GM23248 (cell line): ENCODE measurements at regions not wholly inside any gene's neighbourhood (a gene's known extent, or its start where the extent isn't known, plus 50 kb on each side); places are given as distances from the start of the nearest gene placed in this dataset.
"Not testable (repeated sequence)": the region's sequence is repeated elsewhere in the genome, so short reads cannot be mapped to it uniquely, and the experiment has no call there.

ENCODE experiments used
- DNase-seq: peaks from one replicate; pipeline ENCODE4 v3.0.0-alpha.2; 2015
- H2AFZ ChIP-seq: fragments of 200-600 bp; sonication (generic); 2 replicates; pipeline ENCODE4 v1.6.1; 2016; ENCODE audit warnings: antibody characterized with exemption
- H3F3A ChIP-seq: fragments of 200-600 bp; sonication (generic); 2 replicates; pipeline ENCODE4 v1.6.1; 2016; ENCODE audit warnings: mild to moderate bottlenecking, antibody characterized with exemption, mixed run types; ENCODE audit not compliant: insufficient read depth
- H3K27ac ChIP-seq: fragments of 200-600 bp; sonication (generic); 2 replicates; pipeline ENCODE4 v1.5.1; 2016; ENCODE audit warnings: mild to moderate bottlenecking
- H3K27me3 ChIP-seq: fragments of 200-600 bp; sonication (generic); replicated peaks from 2 replicates; pipeline ENCODE4 v1.6.1; 2016; ENCODE audit warnings: mild to moderate bottlenecking; ENCODE audit not compliant: insufficient read depth
- H3K36me3 ChIP-seq: fragments of 200-600 bp; sonication (generic); 2 replicates; pipeline ENCODE4 v1.6.1; 2016; ENCODE audit warnings: low read depth, mild to moderate bottlenecking
- H3K4me1 ChIP-seq: fragments of 200-600 bp; sonication (generic); 2 replicates; pipeline ENCODE4 v1.6.1; 2016; ENCODE audit warnings: mild to moderate bottlenecking; ENCODE audit not compliant: insufficient read depth
- H3K4me2 ChIP-seq: fragments of 200-600 bp; sonication (generic); one replicate; pipeline ENCODE4 v1.6.1; 2016; ENCODE audit warnings: mild to moderate bottlenecking; ENCODE audit not compliant: unreplicated experiment
- H3K4me3 ChIP-seq: fragments of 200-600 bp; sonication (generic); 2 replicates; pipeline ENCODE4 v1.5.1; 2016; ENCODE audit warnings: mild to moderate bottlenecking
- H3K79me2 ChIP-seq: fragments of 200-600 bp; sonication (generic); 2 replicates; pipeline ENCODE4 v1.6.1; 2016; ENCODE audit warnings: mild to moderate bottlenecking; ENCODE audit not compliant: insufficient read depth
- H3K9ac ChIP-seq: fragments of 200-600 bp; sonication (generic); 2 replicates; pipeline ENCODE4 v1.6.1; 2016; ENCODE audit warnings: mild to moderate bottlenecking
- H3K9me2 ChIP-seq: fragments of 200-600 bp; sonication (generic); 2 replicates; pipeline ENCODE4 v1.6.1; 2016; ENCODE audit warnings: mixed run types, mild to moderate bottlenecking, moderate library complexity; ENCODE audit not compliant: insufficient read depth
- H3K9me3 ChIP-seq: fragments of 200-600 bp; sonication (generic); one replicate; pipeline ENCODE4 v1.6.1; 2017; ENCODE audit warnings: low read depth
- H4K20me1 ChIP-seq: fragments of 200-600 bp; sonication (generic); 2 replicates; pipeline ENCODE4 v1.6.0; 2016; ENCODE audit not compliant: insufficient read depth
- EZH2 ChIP-seq: fragments of 200-600 bp; sonication (generic); IDR thresholded peaks from 2 replicates; pipeline ENCODE4 v1.6.1; 2018; ENCODE audit warnings: antibody characterized with exemption, mild to moderate bottlenecking; ENCODE audit not compliant: insufficient read depth, poor library complexity, severe bottlenecking
- EZH2phosphoT487 ChIP-seq: fragments of 200-600 bp; sonication (generic); IDR thresholded peaks from 2 replicates; pipeline ENCODE4 v1.6.1; 2018; ENCODE audit warnings: antibody characterized with exemption, moderate library complexity, mild to moderate bottlenecking, low read depth; ENCODE audit not compliant: insufficient read depth
- WGBS, 2 experiments: methylation state at CpG; one replicate each; pipeline ENCODE4 v1.1.6; 2015 to 2017; ENCODE audit warnings: low lambda C conversion rate in 2 of 2, low coverage in 1 of 2; ENCODE audit errors: missing lambda C conversion rate in 2 of 2; 5-methylcytosine and 5-hydroxymethylcytosine counted together
- in situ Hi-C: fragments of 300-500 bp; cut with MboI; formaldehyde crosslinking; loops from 2 replicates; pipeline ENCODE4 v1.15.0; 2020

DNA sequence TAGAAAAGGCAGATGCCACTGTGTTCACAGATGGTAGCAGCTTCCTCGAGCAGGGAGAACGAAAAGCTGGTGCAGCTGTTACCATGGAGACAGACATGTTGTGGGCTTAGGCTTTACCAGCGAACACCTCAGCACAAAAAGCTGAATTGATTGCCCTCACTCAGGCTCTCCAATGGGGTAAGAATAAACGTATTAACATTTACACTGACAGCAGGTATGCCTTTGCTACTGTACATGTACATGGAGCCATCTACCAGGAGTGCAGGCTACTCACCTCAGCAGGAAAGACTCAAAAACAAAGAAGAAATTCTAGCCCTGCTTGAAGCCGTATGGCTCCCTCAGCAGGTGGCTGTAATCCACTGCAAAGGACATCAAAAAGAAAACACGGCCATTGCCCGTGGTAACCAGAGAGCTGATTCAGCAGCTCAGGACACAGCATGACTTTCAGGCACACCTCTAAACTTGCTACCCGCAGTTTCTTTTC lies 197.7 kb downstream of the ZNF737 start:
- Histone ChIP-seq H3F3A (no peaks in the 10 kb centered on the region), H3K9me2 (no peaks in the 10 kb centered on the region), H3K4me2 (no peak overlapping the region), H2AFZ (no peak overlapping the region), H3K9me3 (no peaks in the 10 kb centered on the region), H4K20me1 (no peaks in the 10 kb centered on the region), H3K4me1 (no peaks in the 10 kb centered on the region), H3K27ac (no peak overlapping the region), H3K79me2 (no peaks in the 10 kb centered on the region), H3K9ac (no peak overlapping the region), H3K27me3 (no peaks in the 10 kb centered on the region), H3K4me3 (no peak overlapping the region), H3K36me3 (no peaks in the 10 kb centered on the region)
- in situ Hi-C loops, result no loop called here
- no peak for TF ChIP-seq EZH2phosphoT487
- TF ChIP-seq EZH2, result no peak
- no peak for DNase-seq
- 21 to 25% methylated on average over 8 of the region's 8 CpGs for WGBS, 2 experiments

DNA sequence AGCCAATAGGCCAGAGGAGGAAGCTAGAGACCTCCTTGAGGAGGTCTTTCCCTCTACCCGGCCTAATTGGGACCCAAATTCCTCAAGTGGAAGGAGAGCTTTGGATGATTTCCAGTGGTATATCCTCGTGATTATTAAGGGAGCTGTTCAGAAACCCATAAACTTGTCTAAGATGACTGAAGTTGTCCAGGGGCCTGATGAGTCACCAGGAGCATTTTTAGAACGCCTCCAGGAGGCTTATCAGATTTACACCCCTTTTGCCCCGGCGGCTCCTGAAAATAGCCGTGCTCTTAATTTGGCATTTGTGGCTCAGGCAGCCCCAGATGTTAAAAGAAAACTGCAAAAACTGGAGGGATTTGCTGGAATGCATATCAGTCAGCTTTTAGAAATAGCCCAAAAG lies 198.1 kb downstream of the ZNF486 start:
- H3K4me2 ChIP-seq, result no peak overlapping the region
- 34 to 44% methylated on average over 6 of the region's 6 CpGs for WGBS, 2 experiments
- no peaks in the 10 kb centered on the region for H3K9me2 ChIP-seq

DNA sequence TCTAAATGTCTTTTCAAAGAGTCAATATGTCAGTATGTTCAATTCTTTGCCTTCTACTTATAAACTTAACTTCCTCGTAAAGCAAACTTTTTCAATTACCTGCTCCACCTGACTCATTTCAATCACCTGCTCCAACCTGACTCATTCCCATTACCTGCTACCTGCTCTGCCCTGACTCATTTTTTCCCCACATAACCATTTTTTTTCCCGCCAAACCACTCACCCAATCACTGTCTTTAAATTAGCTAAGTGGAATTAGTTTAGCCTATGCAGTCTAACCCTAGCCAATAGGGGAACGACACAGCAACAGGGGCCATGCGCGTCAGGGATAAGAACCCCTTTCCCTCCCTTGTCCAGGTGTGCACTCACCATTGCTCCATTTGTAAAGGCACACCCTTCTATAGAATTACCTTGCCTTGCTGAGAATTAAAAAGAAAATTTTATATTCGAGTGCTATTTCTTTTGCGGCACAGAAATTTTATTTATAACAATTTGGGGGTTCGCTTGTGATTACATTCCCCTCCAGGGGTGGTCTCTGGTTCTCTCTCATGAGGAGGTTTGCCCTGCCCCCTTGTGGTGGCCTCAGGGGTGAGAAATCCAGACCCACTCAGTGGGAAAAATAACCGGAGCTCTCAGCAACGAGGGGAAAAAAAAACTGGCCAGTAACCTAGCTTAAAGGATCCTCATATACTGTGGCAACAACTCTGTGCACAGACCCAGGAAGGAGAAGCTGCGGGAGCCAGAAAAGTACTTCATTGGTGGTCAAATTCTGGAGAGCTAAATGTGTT lies 193.1 kb downstream of the ZNF486 start:
- Histone ChIP-seq H3K4me2 (no peak overlapping the region), H2AFZ (no peak overlapping the region), H3K9me3 (no peaks in the 10 kb centered on the region), H3K36me3 (no peaks in the 10 kb centered on the region), H3K4me1 (no peaks in the 10 kb centered on the region), H3K27me3 (no peaks in the 10 kb centered on the region), H3K27ac (no peak overlapping the region), H3K9ac (no peak overlapping the region), H3F3A (no peaks in the 10 kb centered on the region), H4K20me1 (no peaks in the 10 kb centered on the region), H3K9me2 (no peaks in the 10 kb centered on the region), H3K4me3 (no peak overlapping the region), H3K79me2 (no peaks in the 10 kb centered on the region)
- no peak for DNase-seq
- TF ChIP-seq EZH2, result no peak
- TF ChIP-seq EZH2phosphoT487, result no peak
- in situ Hi-C loops, result no loop called here
- WGBS, 2 experiments, result 62 to 64% methylated on average over 11 of the region's 11 CpGs

More for the DNA sequence above, 198.1 kb downstream of the ZNF486 start:
- Histone ChIP-seq H3K9ac (no peak overlapping the region), H3K36me3 (no peaks in the 10 kb centered on the region), H3F3A (no peaks in the 10 kb centered on the region), H3K9me3 (no peaks in the 10 kb centered on the region), H3K4me3 (no peak overlapping the region), H3K4me1 (no peaks in the 10 kb centered on the region), H2AFZ (no peak overlapping the region), H3K27me3 (no peaks in the 10 kb centered on the region), H3K79me2 (no peaks in the 10 kb centered on the region), H4K20me1 (no peaks in the 10 kb centered on the region), H3K27ac (no peak overlapping the region)
- in situ Hi-C loops, result no loop called here
- TF ChIP-seq EZH2phosphoT487, result no peak
- no peak for TF ChIP-seq EZH2
- no peak for DNase-seq

DNA sequence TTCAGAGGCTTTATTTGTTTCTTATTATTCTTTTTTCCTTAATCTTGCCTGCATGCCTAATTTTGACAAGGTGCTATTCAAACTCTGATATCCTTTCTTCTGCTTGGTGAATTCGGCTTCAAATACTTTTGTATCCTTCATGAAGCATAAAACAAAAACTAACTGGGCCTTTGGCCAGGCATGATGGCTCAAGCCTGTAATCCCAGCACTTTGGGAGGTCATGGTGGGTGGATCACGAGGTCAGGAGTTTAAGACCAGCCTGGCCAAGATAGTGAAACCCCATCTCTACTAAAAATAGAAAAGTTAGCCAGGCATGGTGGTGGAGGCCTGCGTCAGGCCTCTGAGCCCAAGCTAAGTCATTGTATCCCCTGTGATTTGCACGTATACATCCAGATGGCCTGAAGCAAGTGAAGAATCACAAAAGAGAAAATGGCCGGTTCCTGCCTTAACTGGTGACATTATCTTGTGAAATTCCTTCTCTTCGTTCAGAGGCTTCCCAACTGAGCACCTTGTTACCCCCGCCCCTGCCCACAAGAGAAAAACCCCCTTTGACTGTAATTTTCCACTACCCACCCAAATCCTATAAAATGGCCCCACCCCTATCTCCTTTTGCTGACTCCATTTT lies 191.9 kb downstream of the ZNF486 start:
- WGBS, 2 experiments, result 57 to 60% methylated on average over 7 of the region's 7 CpGs
- in situ Hi-C loops, H3K27me3 ChIP-seq: not testable (repeated sequence)

More for the DNA sequence above, 191.9 kb downstream of the ZNF486 start:
- not testable (repeated sequence) for H3K4me1 ChIP-seq, H3K9me2 ChIP-seq, H3K4me2 ChIP-seq, H3K36me3 ChIP-seq, H3K79me2 ChIP-seq, H2AFZ ChIP-seq, H3K9ac ChIP-seq, DNase-seq, H3K9me3 ChIP-seq, H3K4me3 ChIP-seq, H3K27ac ChIP-seq, H4K20me1 ChIP-seq, H3F3A ChIP-seq
